ENCODE measurements at regions not wholly inside any gene's neighbourhood (a gene's known extent, or its start where the extent isn't known, plus 50 kb on each side); places are given as distances from the start of the nearest gene placed in this dataset.

- no peak for DNase-seq
- no peak for TF ChIP-seq CTCF (IDR thresholded peaks at IDR 0.05; ENCODE audit: low read depth, low read length, missing control alignments)
- H3K27ac ChIP-seq: no peak overlapping the region
- no peak overlapping the region for H3K4me3 ChIP-seq (ENCODE audit: low read depth, low read length)
- in situ Hi-C loops (cut with HindIII; ENCODE audit: low pct_ligation_motif_present, low sequenced_read_pairs): no loop called here
- H3K27me3 ChIP-seq (replicated peaks): no peaks in the 10 kb centered on the region
- H3K36me3 ChIP-seq (replicated peaks): no peaks in the 10 kb centered on the region
Measured at GRCh38 chr12:118682656-118683055, 298.7 kb upstream of the SRRM4 start.

GRCh38 chr12:118685983-118686607, 295.2 kb upstream of the SRRM4 start:
- TF ChIP-seq CTCF (IDR thresholded peaks at IDR 0.05; ENCODE audit: low read depth, low read length, missing control alignments): no peak
- Histone ChIP-seq H3K27me3 (replicated peaks) (no peaks in the 10 kb centered on the region), H3K36me3 (replicated peaks) (no peaks in the 10 kb centered on the region), H3K4me3 (ENCODE audit: low read depth, low read length) (no peak overlapping the region), H3K27ac (no peak overlapping the region)
- in situ Hi-C loops (cut with HindIII; ENCODE audit: low pct_ligation_motif_present, low sequenced_read_pairs): no loop called here
- DNase-seq: no peak

GRCh38 chr12:118689793-118690192, 291.5 kb upstream of the SRRM4 start:
- in situ Hi-C loops (cut with HindIII; ENCODE audit: low pct_ligation_motif_present, low sequenced_read_pairs): no loop called here
- no peaks in the 10 kb centered on the region for H3K27me3 ChIP-seq (replicated peaks)
- H3K36me3 ChIP-seq (replicated peaks): no peaks in the 10 kb centered on the region

GRCh38 chr12:118690506-118690905, 290.8 kb upstream of the SRRM4 start:
- in situ Hi-C loops (cut with HindIII; ENCODE audit: low pct_ligation_motif_present, low sequenced_read_pairs): no loop called here
- no peak for DNase-seq
- TF ChIP-seq CTCF (IDR thresholded peaks at IDR 0.05; ENCODE audit: low read depth, low read length, missing control alignments): no peak
- Histone ChIP-seq H3K27me3 (replicated peaks) (no peaks in the 10 kb centered on the region), H3K27ac (no peak overlapping the region), H3K36me3 (replicated peaks) (no peaks in the 10 kb centered on the region), H3K4me3 (ENCODE audit: low read depth, low read length) (no peak overlapping the region)

More at GRCh38 chr12:118689793-118690192, 291.5 kb upstream of the SRRM4 start:
- no peak overlapping the region for H3K27ac ChIP-seq
- no peak for DNase-seq
- no peak for TF ChIP-seq CTCF (IDR thresholded peaks at IDR 0.05; ENCODE audit: low read depth, low read length, missing control alignments)
- H3K4me3 ChIP-seq (ENCODE audit: low read depth, low read length): no peak overlapping the region

- TF ChIP-seq CTCF (IDR thresholded peaks at IDR 0.05; ENCODE audit: low read depth, low read length, missing control alignments): no peak
- Histone ChIP-seq H3K36me3 (replicated peaks) (no peaks in the 10 kb centered on the region), H3K27me3 (replicated peaks) (no peaks in the 10 kb centered on the region), H3K4me3 (ENCODE audit: low read depth, low read length) (no peak overlapping the region), H3K27ac (no peak overlapping the region)
- in situ Hi-C loops (cut with HindIII; ENCODE audit: low pct_ligation_motif_present, low sequenced_read_pairs): no loop called here
- DNase-seq: no peak
Measured at GRCh38 chr12:118694128-118694775, 287.1 kb upstream of the SRRM4 start.

All from brain microvascular endothelial cell (primary cell).